Heart left ventricle (tissue), 16 donors: ENCODE measurements at regions not wholly inside any gene's neighbourhood (a gene's known extent, or its start where the extent isn't known, plus 50 kb on each side); places are given as distances from the start of the nearest gene placed in this dataset.
A peak's percentile ranks its signal among the peaks of the same experiment; 100 is the strongest.

Experiments
- ATAC-seq, 4 donors: fragments of 200-7000 bp; cut with Tn5 transposase; one replicate each; pipeline ENCODE4 v1.9.1; 2020 to 2022; ENCODE audit warnings: moderate library complexity in 4 of 4, mild to moderate bottlenecking in 3 of 4, moderate number of reproducible peaks in 1 of 4
- DNase-seq, 5 donors: peaks; one replicate each; pipeline ENCODE4 v3.0.0-alpha.2; 2020
- H3K27ac ChIP-seq, 12 donors: fragments of 200-600 bp; sonication (generic) in 4 of 12; one replicate each; pipeline versions ENCODE4 v1.5.0 to v1.8.0; 2016 to 2022; ENCODE audit warnings: mild to moderate bottlenecking in 2 of 12
- H3K27me3 ChIP-seq, 9 donors: fragments of 200-600 bp; sonication (generic) in 2 of 9; one replicate each; pipeline versions ENCODE4 v1.5.1 to v1.8.0; 2016 to 2022; ENCODE audit warnings: mild to moderate bottlenecking in 3 of 9
- H3K36me3 ChIP-seq, 9 donors: fragments of 200-600 bp; sonication (generic) in 2 of 9; one replicate each; pipeline versions ENCODE4 v1.5.0 to v1.8.0; 2018 to 2022; ENCODE audit warnings: mild to moderate bottlenecking in 2 of 9
- H3K4me1 ChIP-seq, 12 donors: fragments of 200-600 bp; sonication (generic) in 4 of 12; one replicate each; pipeline versions ENCODE4 v1.5.0 to v1.8.0; 2016 to 2022; ENCODE audit warnings: mild to moderate bottlenecking in 3 of 12
- H3K4me3 ChIP-seq, 12 donors: fragments of 200-600 bp; sonication (generic) in 4 of 12; one replicate each; pipeline versions ENCODE4 v1.5.0 to v1.8.0; 2017 to 2022; ENCODE audit warnings: mild to moderate bottlenecking in 9 of 12, moderate library complexity in 4 of 12
- H3K9me3 ChIP-seq, 12 donors: fragments of 200-600 bp; sonication (generic) in 4 of 12; one replicate each; pipeline versions ENCODE4 v1.5.0 to v1.8.0; 2016 to 2022; ENCODE audit warnings: mild to moderate bottlenecking in 1 of 12
- POLR2A ChIP-seq, 2 donors: fragments of 450-650 bp; IDR thresholded peaks; one replicate each; pipeline ENCODE4 v1.6.1; 2017; ENCODE audit warnings: antibody characterized with exemption in 2 of 2, mild to moderate bottlenecking in 2 of 2, moderate library complexity in 2 of 2
- WGBS, 4 donors: extraction: QIAGEN DNeasy Blood & Tissue Kit in 2 of 4; methylation state at CpG; one replicate each; pipeline versions ENCODE4 v1.1.5 to v1.1.7; 2013 to 2018; 5-methylcytosine and 5-hydroxymethylcytosine counted together
- intact Hi-C, 10 donors: fragments of 100-400 bp; cut with DNase I; formaldehyde crosslinking; loops; one replicate each; pipeline versions ENCODE4 v1.11.1 to v1.14.2; 2022
- TF ChIP-seq, protein P1 (sequence below), 12 donors: fragments of 200-600 bp; sonication (generic) in 4 of 12; IDR thresholded peaks; one replicate each; pipeline versions ENCODE4 v1.5.0 to v1.8.0; 2018 to 2022; ENCODE audit warnings: antibody characterized with exemption in 12 of 12, mild to moderate bottlenecking in 5 of 12
- donor health status: ischemic (EF 13 %, LVEDD 7.1; RV severe dilation, severe dysfunction).
- donor health status: healthy with polysubstance abuse.
- donor health status: DM: no; HTN: yes; CAD: no.
- donor health status: DM: no; HTN: no; CAD: no.
- donor health status: ischemic (EF 25% LVEDD 6.9; RV normal size, moderate dysfunction).
- donor health status: ischemic (EF 25% LVEDD 5.7; RV mildly dilated, moderate dysfunction).
- donor health status: healthy.
- donor health status: DM: yes; HTN: yes; CAD: no.
- donor health status: ischemic (EF 35%, LVEDD 5.7; RV mildly dilated, moderate dysfunction).
- donor health status: nonischemic (EF 11% LVEDD 7.7; RV severe dilation, severe dysfunction).
- donor health status: DM: yes; HTN: yes; CAD: no.
- donor health status: PGD.
- donor health status: ischemic (EF 29% LVEDD 5.4; RV normal size, mild dysfunction).
- donor health status: nonischemic (EF 23%, LVEDD 6.1; RV moderate dilation, normal function).

DNA sequence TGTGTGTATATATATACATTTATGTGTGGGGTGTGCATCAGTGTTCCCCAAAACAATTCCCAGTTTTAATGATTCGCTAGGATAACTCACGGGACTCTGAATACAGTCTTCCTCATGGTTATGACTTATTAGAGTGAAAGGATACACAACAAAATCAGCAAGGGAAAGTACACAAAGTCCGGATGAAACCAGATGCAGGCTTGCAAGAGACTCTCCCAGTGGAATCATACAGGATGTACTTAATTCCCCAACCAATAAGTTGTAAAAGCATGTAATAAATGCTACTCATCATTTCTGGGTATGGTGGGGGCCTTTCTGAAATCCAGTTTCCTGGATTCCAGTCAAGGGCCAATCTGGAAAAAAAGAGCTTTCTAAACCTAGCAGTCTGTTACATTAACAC, 654.1 kb upstream of the SYT4 start:
- 54 to 66% (median 60%) methylated on average over 3 of the region's 3 CpGs for WGBS, 4 donors
- DNase-seq (no peak), ATAC-seq (peak in 3 of 4 donors; percentile 45 to 85 (median 49))

DNA sequence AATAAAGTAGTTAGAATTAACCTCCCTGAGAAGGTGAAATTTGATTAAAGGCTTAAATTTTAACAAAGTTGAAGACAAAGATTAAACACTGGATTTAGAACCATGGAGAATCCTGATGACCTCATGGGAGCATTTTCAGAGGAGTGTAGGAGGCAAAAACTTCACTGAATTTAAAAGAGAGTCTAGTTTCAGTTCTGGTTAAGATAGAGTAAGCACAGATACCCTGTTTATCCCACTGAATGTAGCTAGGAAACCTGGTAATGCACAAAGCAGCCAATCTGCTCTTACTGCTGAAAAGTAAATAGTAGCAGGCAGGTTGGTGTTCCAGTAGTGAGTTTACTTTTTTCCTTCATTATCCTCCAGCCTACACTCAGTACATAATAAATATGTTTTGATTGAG, 654.9 kb upstream of the SYT4 start:
- peaks cover 0 to 2% (median 0%) of the 10 kb centered on the region in 12 donors for H3K4me1 ChIP-seq
- TF ChIP-seq, protein P1, sequence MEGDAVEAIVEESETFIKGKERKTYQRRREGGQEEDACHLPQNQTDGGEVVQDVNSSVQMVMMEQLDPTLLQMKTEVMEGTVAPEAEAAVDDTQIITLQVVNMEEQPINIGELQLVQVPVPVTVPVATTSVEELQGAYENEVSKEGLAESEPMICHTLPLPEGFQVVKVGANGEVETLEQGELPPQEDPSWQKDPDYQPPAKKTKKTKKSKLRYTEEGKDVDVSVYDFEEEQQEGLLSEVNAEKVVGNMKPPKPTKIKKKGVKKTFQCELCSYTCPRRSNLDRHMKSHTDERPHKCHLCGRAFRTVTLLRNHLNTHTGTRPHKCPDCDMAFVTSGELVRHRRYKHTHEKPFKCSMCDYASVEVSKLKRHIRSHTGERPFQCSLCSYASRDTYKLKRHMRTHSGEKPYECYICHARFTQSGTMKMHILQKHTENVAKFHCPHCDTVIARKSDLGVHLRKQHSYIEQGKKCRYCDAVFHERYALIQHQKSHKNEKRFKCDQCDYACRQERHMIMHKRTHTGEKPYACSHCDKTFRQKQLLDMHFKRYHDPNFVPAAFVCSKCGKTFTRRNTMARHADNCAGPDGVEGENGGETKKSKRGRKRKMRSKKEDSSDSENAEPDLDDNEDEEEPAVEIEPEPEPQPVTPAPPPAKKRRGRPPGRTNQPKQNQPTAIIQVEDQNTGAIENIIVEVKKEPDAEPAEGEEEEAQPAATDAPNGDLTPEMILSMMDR (IDR thresholded peaks at IDR 0.05), result no peak
- no peak for TF ChIP-seq POLR2A (IDR thresholded peaks at IDR 0.05)
- no peaks in the 10 kb centered on the region for H3K36me3 ChIP-seq
- no peak overlapping the region for H3K4me3 ChIP-seq
- H3K27me3 ChIP-seq, result no peaks in the 10 kb centered on the region
- intact Hi-C loops, result no loop called here
- DNase-seq (no peak), ATAC-seq (peak in 1 of 4 donors; percentile 72)
- H3K9me3 ChIP-seq, result no peaks in the 10 kb centered on the region
- peak overlapping the region in 5 of 12 donors; percentile 1 to 59 (median 6) for H3K27ac ChIP-seq

More for the DNA sequence above, 654.1 kb upstream of the SYT4 start:
- Histone ChIP-seq H3K27me3 (no peaks in the 10 kb centered on the region), H3K9me3 (no peaks in the 10 kb centered on the region), H3K4me3 (no peak overlapping the region), H3K4me1 (peaks cover 0 to 2% (median 0%) of the 10 kb centered on the region in 12 donors), H3K27ac (peak overlapping the region in 4 of 12 donors; percentile 1 to 63 (median 19)), H3K36me3 (no peaks in the 10 kb centered on the region)
- TF ChIP-seq POLR2A (IDR thresholded peaks at IDR 0.05), result no peak
- TF ChIP-seq, protein P1 (IDR thresholded peaks at IDR 0.05), result no peak
- intact Hi-C loops, result no loop called here

DNA sequence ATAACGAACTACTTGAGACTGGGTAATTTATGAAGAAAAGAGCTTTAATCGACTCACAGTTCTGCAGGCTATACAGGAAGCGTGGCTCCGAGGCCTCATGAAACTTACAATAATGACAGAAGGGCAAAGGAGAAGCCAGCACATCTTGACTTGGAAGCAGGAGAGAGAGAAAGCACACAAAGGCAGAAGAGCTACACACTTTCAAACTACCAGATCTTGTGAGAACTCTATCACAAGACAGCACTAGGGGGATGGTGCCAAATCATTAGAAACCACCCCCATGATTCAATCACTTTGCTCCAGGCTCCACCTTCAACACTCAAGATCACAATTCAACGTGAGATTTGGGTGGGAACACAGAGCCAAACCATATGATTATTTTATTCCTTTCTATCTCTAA, 655.9 kb upstream of the SYT4 start:
- 74 to 94% (median 89%) methylated on average over 5 of the region's 5 CpGs for WGBS, 4 donors
- no peak for DNase-seq
- no peaks in the 10 kb centered on the region for H3K36me3 ChIP-seq
- no peak overlapping the region for H3K27ac ChIP-seq
- H3K9me3 ChIP-seq, result no peaks in the 10 kb centered on the region
- intact Hi-C loops, result no loop called here
- H3K4me3 ChIP-seq, result no peak overlapping the region
- peaks cover 0 to 2% (median 0%) of the 10 kb centered on the region in 12 donors for H3K4me1 ChIP-seq
- no peaks in the 10 kb centered on the region for H3K27me3 ChIP-seq
- TF ChIP-seq, protein P1 (IDR thresholded peaks at IDR 0.05), result no peak
- TF ChIP-seq POLR2A (IDR thresholded peaks at IDR 0.05), result no peak
- ATAC-seq, result no peak

DNA sequence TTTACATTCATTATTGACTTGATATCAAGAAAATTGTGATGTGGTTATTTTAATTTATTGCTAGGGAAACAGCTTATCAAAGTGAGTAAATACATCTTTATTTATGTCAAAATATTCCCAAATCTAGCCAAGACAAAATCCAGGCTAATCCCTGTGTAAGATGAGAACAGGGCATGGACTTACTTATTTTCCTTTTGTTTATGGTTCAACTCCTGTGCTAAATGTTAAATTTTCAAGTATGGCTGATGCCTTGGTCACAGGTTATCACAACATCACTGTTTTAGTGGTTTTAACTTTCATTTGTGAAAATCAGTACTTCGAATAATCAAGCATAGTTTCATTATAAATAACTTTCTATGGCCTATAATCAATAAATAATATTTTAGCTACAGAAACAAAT, 657.0 kb upstream of the SYT4 start:
- intact Hi-C loops, result no loop called here
- TF ChIP-seq, protein P1 (IDR thresholded peaks at IDR 0.05), result no peak
- TF ChIP-seq POLR2A (IDR thresholded peaks at IDR 0.05), result no peak
- WGBS, 4 donors, result 78 to 86% (median 85%) methylated on average over 1 of the region's 1 CpG
- DNase-seq, result no peak
- H3K36me3 ChIP-seq, result no peaks in the 10 kb centered on the region
- no peak overlapping the region for H3K4me3 ChIP-seq
- peaks cover 0 to 2% (median 0%) of the 10 kb centered on the region in 12 donors for H3K4me1 ChIP-seq
- no peak for ATAC-seq
- peak overlapping the region in 1 of 12 donors; percentile 11 for H3K27ac ChIP-seq
- no peaks in the 10 kb centered on the region for H3K9me3 ChIP-seq
- H3K27me3 ChIP-seq, result no peaks in the 10 kb centered on the region
